GM12878 (cell line): ENCODE measurements at regions not wholly inside any gene's neighbourhood (a gene's known extent, or its start where the extent isn't known, plus 50 kb on each side); places are given as distances from the start of the nearest gene placed in this dataset.

Experiments
- ATAC-seq: fragments of 200-7000 bp; cut with Tn5 transposase; 3 replicates; pipeline ENCODE4 v1.9.1; 2020; ENCODE audit warnings: mild to moderate bottlenecking, moderate library complexity
- BruUV-seq: library from RNA; stranded (reverse); fragments of 400-500 nt; replicated peaks from 2 replicates; lab custom pipeline; 2021; lab: Mats Ljungman, UMichigan
- CTCF ChIA-PET: fragments of 300-600 bp; sonication (Branson Sonifier 250); formaldehyde crosslinking; extraction: SDS; loops from one replicate; lab custom pipeline; 2021; ENCODE audit warnings: inconsistent platforms; lab: Yijun Ruan, JAX
- POLR2A ChIA-PET: fragments of 350-600 bp; formaldehyde crosslinking; extraction: SDS; loops from one replicate; lab custom pipeline; 2021; ENCODE audit warnings: inconsistent platforms; lab: Charles Lee
- RAD21 ChIA-PET: fragments of 300-600 bp; sonication (Branson Sonifier 250); formaldehyde crosslinking; loops from one replicate; lab custom pipeline; 2023; ENCODE audit warnings: antibody characterized with exemption; ENCODE audit not compliant: unreplicated experiment; lab: Charles Lee
- SMC1A ChIA-PET: fragments of 300-600 bp; sonication (Branson Sonifier 250); formaldehyde crosslinking; loops from one replicate; lab custom pipeline; 2023; ENCODE audit not compliant: unreplicated experiment, uncharacterized antibody; lab: Charles Lee
- DNase-seq: peaks from one replicate; pipeline ENCODE4 v3.0.0-alpha.2; 2011; ENCODE audit warnings: low read depth, low spot score
- FAIRE-seq: peaks from 3 replicates; lab custom pipeline; 2011; peaks lifted over from hg19 to GRCh38; lab: Jason Lieb, UNC
- H2AFZ ChIP-seq: 2 replicates; pipeline ENCODE4 v1.6.0; 2011; ENCODE audit warnings: low read depth, low read length, control low read depth; ENCODE audit not compliant: control insufficient read depth
- H3K27ac ChIP-seq: 2 replicates; pipeline ENCODE4 v1.5.1; 2011; ENCODE audit warnings: control low read depth; ENCODE audit not compliant: control insufficient read depth, insufficient read depth
- H3K27me3 ChIP-seq, 2 experiments: replicated peaks in 1 of 2; 2 replicates each; pipeline versions ENCODE4 v1.6.0 to v1.6.1; 2011; ENCODE audit warnings: low read length in 1 of 2; ENCODE audit not compliant: control insufficient read depth in 2 of 2, insufficient read depth in 2 of 2
- H3K36me3 ChIP-seq, 2 experiments: 2 replicates each; pipeline ENCODE4 v1.5.1; 2011; ENCODE audit warnings: low read length in 1 of 2; ENCODE audit not compliant: control insufficient read depth in 2 of 2, insufficient read depth in 2 of 2
- H3K4me1 ChIP-seq: 2 replicates; pipeline ENCODE4 v1.6.1; 2011; ENCODE audit warnings: mild to moderate bottlenecking, low read length, moderate library complexity, mixed read lengths; ENCODE audit not compliant: control insufficient read depth, insufficient read depth
- H3K4me2 ChIP-seq: 2 replicates; pipeline ENCODE4 v1.6.0; 2011; ENCODE audit warnings: control low read depth; ENCODE audit not compliant: control insufficient read depth, insufficient read depth
- H3K4me3 ChIP-seq: fragments of 200-600 bp; sonication (generic); 2 replicates; pipeline ENCODE4 v1.5.1; 2016
- H3K79me2 ChIP-seq: 2 replicates; pipeline ENCODE4 v1.6.0; 2011; ENCODE audit warnings: low read length; ENCODE audit not compliant: control insufficient read depth, insufficient read depth
- H3K9ac ChIP-seq: 2 replicates; pipeline ENCODE4 v1.8.0; 2011; ENCODE audit warnings: low read length, control low read depth, mixed read lengths; ENCODE audit not compliant: control insufficient read depth, insufficient read depth
- H3K9me3 ChIP-seq: replicated peaks from 3 replicates; pipeline ENCODE4 v1.5.1; 2011; ENCODE audit warnings: mild to moderate bottlenecking, low read length; ENCODE audit not compliant: control insufficient read depth, insufficient read depth
- H4K20me1 ChIP-seq: 2 replicates; pipeline ENCODE4 v1.6.0; 2011; ENCODE audit not compliant: control insufficient read depth, insufficient read depth
- BCL3 ChIP-seq: IDR thresholded peaks from 2 replicates; pipeline ENCODE4 v1.6.1; 2011; ENCODE audit warnings: borderline replicate concordance, low read depth, mild to moderate bottlenecking, moderate library complexity, low read length; ENCODE audit not compliant: insufficient read depth, poor library complexity, severe bottlenecking
- HDAC6 ChIP-seq: fragments of 200-600 bp; sonication (generic); IDR thresholded peaks from one replicate; pipeline ENCODE4 v1.8.0; 2017; ENCODE audit warnings: antibody characterized with exemption; ENCODE audit not compliant: unreplicated experiment
- IKZF1 ChIP-seq: fragments of 450-650 bp; conservative IDR thresholded peaks from 2 replicates; pipeline ENCODE4 v1.6.1; 2017; ENCODE audit warnings: antibody characterized with exemption, mild to moderate bottlenecking
- POLR2AphosphoS5 ChIP-seq: IDR thresholded peaks from 2 replicates; pipeline ENCODE4 v1.6.1; 2011; ENCODE audit warnings: mild to moderate bottlenecking, low read length, inconsistent platforms
- STAT3 ChIP-seq: IDR thresholded peaks from 2 replicates; pipeline ENCODE4 v1.6.1; 2011; ENCODE audit warnings: low read depth, low read length, improper control_type of control experiment
- SUPT20H ChIP-seq: IDR thresholded peaks from 2 replicates; pipeline ENCODE4 v1.6.1; 2011; ENCODE audit warnings: low read depth, mild to moderate bottlenecking, low read length, moderate library complexity, borderline replicate concordance; ENCODE audit not compliant: control insufficient read depth
- ZNF622 ChIP-seq: fragments of 450-650 bp; IDR thresholded peaks from 2 replicates; pipeline ENCODE4 v1.6.1; 2017; ENCODE audit warnings: mild to moderate bottlenecking, inconsistent platforms
- WGBS: methylation state at CpG from one replicate; pipeline ENCODE4 v1.1.6; 2016; ENCODE audit warnings: low lambda C conversion rate; ENCODE audit not compliant: insufficient replicate concordance, insufficient coverage; ENCODE audit errors: missing lambda C conversion rate; 5-methylcytosine and 5-hydroxymethylcytosine counted together
- in situ Hi-C: fragments of 300-500 bp; cut with MboI; formaldehyde crosslinking; loops from 9 replicates; pipeline ENCODE4 v1.14.3; 2018; ENCODE audit warnings: mixed read lengths
- intact Hi-C: fragments of 100-400 bp; cut with micrococcal nuclease; formaldehyde crosslinking; loops from one replicate; pipeline ENCODE4 v1.14.2; 2022; ENCODE audit not compliant: unreplicated experiment
- TF ChIP-seq, protein P1 (sequence below): fragments of 450-650 bp; IDR thresholded peaks from 2 replicates; pipeline ENCODE4 v1.6.1; 2017; ENCODE audit warnings: mild to moderate bottlenecking
- TF ChIP-seq, protein P2 (sequence below): fragments of 450-650 bp; IDR thresholded peaks from 2 replicates; pipeline ENCODE4 v1.6.1; 2018; ENCODE audit warnings: borderline replicate concordance, mild to moderate bottlenecking; ENCODE audit not compliant: partially characterized antibody

DNA sequence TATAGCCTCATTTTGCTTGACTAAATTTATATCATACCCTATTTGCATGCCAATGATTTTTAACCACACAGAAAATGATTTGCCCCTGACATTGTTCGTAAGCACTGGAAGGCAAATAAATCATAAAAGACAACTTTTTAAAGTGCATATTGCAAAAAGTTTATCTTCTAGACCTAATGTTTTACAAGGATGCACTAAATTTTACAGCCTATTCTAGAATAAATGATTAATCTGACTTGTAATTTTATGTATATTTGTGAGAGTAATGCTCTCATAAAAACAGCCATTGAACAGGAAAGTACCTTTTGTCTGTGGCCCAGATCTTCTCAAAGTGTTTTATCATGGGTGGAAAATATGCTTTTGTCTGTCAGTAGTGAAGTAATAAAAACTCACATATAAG lies 546.6 kb downstream of the EPHA3 start (continued):
- TF ChIP-seq BCL3 (no peak), POLR2AphosphoS5 (no peak)

GRCh38 chr3:89656388-89656787 lies 549.0 kb downstream of the EPHA3 start:
- POLR2A ChIA-PET: no interaction called here
- intact Hi-C loops: no loop called here
- CTCF ChIA-PET: interaction anchor here (0.6 kb wide), 1 partner anchor 418 kb away, joined by 5 read pairs; no protein-coding TSS in a partner anchor
- WGBS: 29% methylated on average over 1 of the region's 1 CpG
- Histone ChIP-seq H4K20me1 (no peaks in the 10 kb centered on the region), H3K9me3 (no peaks in the 10 kb centered on the region), H3K27me3 (no peaks in the 10 kb centered on the region), H2AFZ (no peak overlapping the region), H3K79me2 (no peaks in the 10 kb centered on the region), H3K36me3 (no peaks in the 10 kb centered on the region), H3K9ac (no peak overlapping the region), H3K4me3 (no peak overlapping the region), H3K4me1 (no peaks in the 10 kb centered on the region), H3K27ac (no peak overlapping the region), H3K4me2 (no peak overlapping the region)
- DNase-seq: no peak
- BruUV-seq: no TSS peak
- in situ Hi-C loops: no loop called here
- no peak for ATAC-seq
- SMC1A ChIA-PET: interaction anchor here (1.0 to 1.7 kb wide), 2 partner anchors 12 to 62 kb away, joined by 3 to 4 read pairs; no protein-coding TSS in a partner anchor
- RAD21 ChIA-PET: interaction anchor here (0.8 kb wide), 1 partner anchor 109 kb away, joined by 3 read pairs; no protein-coding TSS in a partner anchor
- TF ChIP-seq STAT3 (no peak), ZNF622 (no peak), SUPT20H (no peak), IKZF1 (no peak), HDAC6 (no peak)
- TF ChIP-seq, protein P1, sequence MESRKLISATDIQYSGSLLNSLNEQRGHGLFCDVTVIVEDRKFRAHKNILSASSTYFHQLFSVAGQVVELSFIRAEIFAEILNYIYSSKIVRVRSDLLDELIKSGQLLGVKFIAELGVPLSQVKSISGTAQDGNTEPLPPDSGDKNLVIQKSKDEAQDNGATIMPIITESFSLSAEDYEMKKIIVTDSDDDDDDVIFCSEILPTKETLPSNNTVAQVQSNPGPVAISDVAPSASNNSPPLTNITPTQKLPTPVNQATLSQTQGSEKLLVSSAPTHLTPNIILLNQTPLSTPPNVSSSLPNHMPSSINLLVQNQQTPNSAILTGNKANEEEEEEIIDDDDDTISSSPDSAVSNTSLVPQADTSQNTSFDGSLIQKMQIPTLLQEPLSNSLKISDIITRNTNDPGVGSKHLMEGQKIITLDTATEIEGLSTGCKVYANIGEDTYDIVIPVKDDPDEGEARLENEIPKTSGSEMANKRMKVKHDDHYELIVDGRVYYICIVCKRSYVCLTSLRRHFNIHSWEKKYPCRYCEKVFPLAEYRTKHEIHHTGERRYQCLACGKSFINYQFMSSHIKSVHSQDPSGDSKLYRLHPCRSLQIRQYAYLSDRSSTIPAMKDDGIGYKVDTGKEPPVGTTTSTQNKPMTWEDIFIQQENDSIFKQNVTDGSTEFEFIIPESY: no peak
- TF ChIP-seq, protein P2, sequence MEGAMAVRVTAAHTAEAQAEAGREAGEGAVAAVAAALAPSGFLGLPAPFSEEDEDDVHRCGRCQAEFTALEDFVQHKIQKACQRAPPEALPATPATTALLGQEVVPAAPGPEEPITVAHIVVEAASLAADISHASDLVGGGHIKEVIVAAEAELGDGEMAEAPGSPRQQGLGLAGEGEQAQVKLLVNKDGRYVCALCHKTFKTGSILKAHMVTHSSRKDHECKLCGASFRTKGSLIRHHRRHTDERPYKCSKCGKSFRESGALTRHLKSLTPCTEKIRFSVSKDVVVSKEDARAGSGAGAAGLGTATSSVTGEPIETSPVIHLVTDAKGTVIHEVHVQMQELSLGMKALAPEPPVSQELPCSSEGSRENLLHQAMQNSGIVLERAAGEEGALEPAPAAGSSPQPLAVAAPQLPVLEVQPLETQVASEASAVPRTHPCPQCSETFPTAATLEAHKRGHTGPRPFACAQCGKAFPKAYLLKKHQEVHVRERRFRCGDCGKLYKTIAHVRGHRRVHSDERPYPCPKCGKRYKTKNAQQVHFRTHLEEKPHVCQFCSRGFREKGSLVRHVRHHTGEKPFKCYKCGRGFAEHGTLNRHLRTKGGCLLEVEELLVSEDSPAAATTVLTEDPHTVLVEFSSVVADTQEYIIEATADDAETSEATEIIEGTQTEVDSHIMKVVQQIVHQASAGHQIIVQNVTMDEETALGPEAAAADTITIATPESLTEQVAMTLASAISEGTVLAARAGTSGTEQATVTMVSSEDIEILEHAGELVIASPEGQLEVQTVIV: no peak
- no peak for FAIRE-seq
